Mucosa of stomach (tissue), 1 donor: ENCODE measurements at regions not wholly inside any gene's neighbourhood (a gene's known extent, or its start where the extent isn't known, plus 50 kb on each side); places are given as distances from the start of the nearest gene placed in this dataset.

Source experiments
- H3K27me3 ChIP-seq: one replicate; pipeline ENCODE4 v1.7.0; 2013; ENCODE audit warnings: mild to moderate bottlenecking, low read length; ENCODE audit not compliant: control insufficient read depth, insufficient read depth
- H3K36me3 ChIP-seq: one replicate; pipeline ENCODE4 v1.7.0; 2013; ENCODE audit warnings: low read length; ENCODE audit not compliant: control insufficient read depth, insufficient read depth
- H3K4me1 ChIP-seq: one replicate; pipeline ENCODE4 v1.7.0; 2013; ENCODE audit warnings: mild to moderate bottlenecking, low read length; ENCODE audit not compliant: control insufficient read depth, insufficient read depth
- H3K4me3 ChIP-seq: one replicate; pipeline ENCODE4 v1.7.0; 2013; ENCODE audit warnings: low read length
- H3K9ac ChIP-seq: one replicate; pipeline ENCODE4 v1.7.0; 2013; ENCODE audit warnings: mild to moderate bottlenecking, low read length, moderate library complexity
- H3K9me3 ChIP-seq: one replicate; pipeline ENCODE4 v1.7.0; 2013; ENCODE audit warnings: mild to moderate bottlenecking, low read length, moderate library complexity; ENCODE audit not compliant: control insufficient read depth
- donor health status: Pancreatic carcinoma.

DNA sequence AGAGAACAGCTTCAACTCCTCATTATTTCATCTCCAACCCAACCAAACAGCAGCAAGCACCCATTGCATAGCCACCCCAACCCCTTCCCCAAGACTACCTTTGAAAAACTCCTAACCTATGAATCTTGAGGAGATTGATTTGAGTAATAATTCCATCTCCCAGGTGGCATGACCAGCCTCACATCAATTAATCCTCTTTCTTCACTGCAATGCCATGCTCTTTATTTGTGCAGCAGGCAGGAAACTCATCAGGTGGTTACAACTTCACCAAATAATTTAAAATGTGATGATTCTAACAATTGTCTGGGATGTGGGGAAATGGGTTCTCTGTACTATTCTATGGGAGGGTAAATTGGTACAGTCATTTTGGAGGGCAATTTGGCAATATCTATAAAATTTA, 68.1 kb upstream of the POMGNT2 start:
- Histone ChIP-seq H3K9me3 (peaks cover 3% of the 10 kb centered on the region), H3K9ac (no peak overlapping the region), H3K36me3 (no peaks in the 10 kb centered on the region), H3K4me1 (peaks cover 23% of the 10 kb centered on the region), H3K4me3 (no peak overlapping the region), H3K27me3 (no peaks in the 10 kb centered on the region)

DNA sequence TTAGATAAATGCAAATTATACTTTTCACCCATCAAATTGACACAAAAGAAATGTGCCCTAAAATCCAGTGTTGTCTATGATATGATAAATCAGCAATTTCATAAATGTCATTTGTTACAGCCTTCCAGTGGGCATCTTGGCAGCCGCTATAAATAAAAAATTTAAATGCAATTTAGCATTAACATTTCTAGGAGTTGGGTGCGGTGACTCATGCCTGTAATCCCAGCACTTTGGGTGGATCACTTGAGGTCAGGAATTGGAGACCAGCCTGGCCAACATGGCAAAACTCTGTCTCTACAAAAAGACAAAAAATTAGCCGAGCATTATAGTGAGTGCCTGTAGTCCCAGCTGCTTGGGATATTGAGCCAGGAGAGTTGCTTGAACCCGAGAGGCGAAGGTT, 65.9 kb upstream of the POMGNT2 start:
- H3K9me3 ChIP-seq = peaks cover 3% of the 10 kb centered on the region
- no peak overlapping the region for H3K9ac ChIP-seq
- H3K27me3 ChIP-seq = no peaks in the 10 kb centered on the region
- H3K4me1 ChIP-seq = peaks cover 4% of the 10 kb centered on the region
- H3K4me3 ChIP-seq = no peak overlapping the region
- H3K36me3 ChIP-seq = no peaks in the 10 kb centered on the region

DNA sequence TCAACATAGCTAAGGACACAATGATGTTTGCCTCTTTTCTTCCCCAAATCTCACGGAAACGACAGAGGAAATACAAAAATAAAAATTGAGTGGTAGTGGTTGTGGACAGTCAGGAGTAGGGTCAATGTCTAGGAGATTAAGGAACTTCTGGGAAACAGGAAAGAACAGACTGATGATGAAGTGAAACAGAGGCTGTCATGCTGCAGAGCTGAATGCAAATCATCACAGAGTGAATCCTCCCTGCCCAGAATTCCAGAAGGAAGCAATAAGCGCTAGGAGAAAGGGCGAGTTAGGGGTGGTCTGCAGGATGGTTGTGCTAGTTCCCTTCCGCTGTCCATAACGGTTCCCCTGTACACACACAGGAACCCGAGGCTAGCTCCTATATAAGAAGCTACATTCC, 64.7 kb upstream of the POMGNT2 start:
- H3K9ac ChIP-seq = no peak overlapping the region
- H3K4me3 ChIP-seq = no peak overlapping the region
- H3K9me3 ChIP-seq = peaks cover 3% of the 10 kb centered on the region
- H3K27me3 ChIP-seq = no peaks in the 10 kb centered on the region
- H3K36me3 ChIP-seq = no peaks in the 10 kb centered on the region
- no peaks in the 10 kb centered on the region for H3K4me1 ChIP-seq

DNA sequence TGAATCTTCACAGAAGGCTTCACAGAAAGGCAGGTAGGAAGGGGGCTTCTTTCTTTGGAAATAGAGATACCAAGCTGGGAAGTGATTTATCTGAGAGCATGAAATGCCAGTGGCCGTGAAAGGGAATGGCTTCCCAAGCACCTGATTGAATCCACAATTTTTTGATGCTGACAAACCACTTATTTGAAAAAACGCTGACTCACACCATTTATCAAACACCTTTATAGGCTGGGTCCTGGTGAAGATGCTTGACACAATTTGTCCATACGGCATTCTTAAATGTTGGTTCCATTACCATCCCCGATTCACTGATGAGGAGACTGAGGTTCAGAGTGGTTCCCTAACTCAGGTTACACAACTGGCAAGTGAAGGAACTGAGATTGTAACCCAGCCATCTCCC, 64.1 kb upstream of the POMGNT2 start:
- H3K27me3 ChIP-seq = no peaks in the 10 kb centered on the region
- H3K36me3 ChIP-seq = no peaks in the 10 kb centered on the region
- no peaks in the 10 kb centered on the region for H3K4me1 ChIP-seq
- no peak overlapping the region for H3K4me3 ChIP-seq
- H3K9me3 ChIP-seq = peaks cover 3% of the 10 kb centered on the region
- no peak overlapping the region for H3K9ac ChIP-seq

DNA sequence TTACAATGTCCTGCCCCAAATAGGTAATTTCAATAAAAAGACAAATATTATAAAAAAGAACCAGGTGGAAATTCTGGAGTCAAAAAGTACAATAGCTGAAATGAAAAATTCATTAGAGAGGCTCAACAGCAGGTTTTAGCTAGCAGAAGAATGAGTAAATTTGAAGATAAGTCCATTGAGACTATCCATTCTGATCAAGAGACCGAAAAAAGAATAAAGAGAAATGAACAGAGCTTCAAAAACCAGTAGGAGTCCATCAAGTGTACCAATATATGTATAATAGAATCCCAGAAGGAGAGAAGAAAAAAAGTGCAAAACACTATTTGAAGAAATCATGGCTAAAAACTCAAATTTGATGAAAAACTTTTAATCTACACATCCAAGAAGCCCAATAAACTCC, 60.5 kb upstream of the POMGNT2 start:
- Histone ChIP-seq H3K36me3 (no peaks in the 10 kb centered on the region), H3K9ac (no peak overlapping the region), H3K4me3 (no peak overlapping the region)

DNA sequence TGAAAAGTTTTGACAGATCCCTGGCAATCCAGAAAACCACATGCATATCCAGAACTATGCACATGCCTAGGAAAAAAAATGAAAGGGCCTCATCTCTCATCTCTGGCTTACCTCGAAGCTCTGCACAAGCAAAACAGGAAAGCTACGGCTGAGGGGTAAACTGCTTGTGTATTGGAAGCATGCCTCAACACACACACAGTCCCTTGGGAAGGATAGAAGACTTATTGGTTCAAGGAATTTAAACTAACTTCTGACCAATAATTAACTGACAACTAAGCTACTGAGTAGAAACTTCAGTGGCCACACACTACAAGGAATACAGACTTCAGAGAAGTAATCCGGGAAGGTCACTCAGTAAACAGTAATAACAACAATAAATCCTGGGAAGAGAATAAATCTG, 59.9 kb upstream of the POMGNT2 start:
- H3K4me3 ChIP-seq = no peak overlapping the region
- H3K27me3 ChIP-seq = no peaks in the 10 kb centered on the region
- peaks cover 12% of the 10 kb centered on the region for H3K4me1 ChIP-seq
- no peak overlapping the region for H3K9ac ChIP-seq
- H3K36me3 ChIP-seq = no peaks in the 10 kb centered on the region
- H3K9me3 ChIP-seq = no peaks in the 10 kb centered on the region

More for the DNA sequence above, 60.5 kb upstream of the POMGNT2 start:
- Histone ChIP-seq H3K4me1 (peaks cover 12% of the 10 kb centered on the region), H3K27me3 (no peaks in the 10 kb centered on the region), H3K9me3 (no peaks in the 10 kb centered on the region)

DNA sequence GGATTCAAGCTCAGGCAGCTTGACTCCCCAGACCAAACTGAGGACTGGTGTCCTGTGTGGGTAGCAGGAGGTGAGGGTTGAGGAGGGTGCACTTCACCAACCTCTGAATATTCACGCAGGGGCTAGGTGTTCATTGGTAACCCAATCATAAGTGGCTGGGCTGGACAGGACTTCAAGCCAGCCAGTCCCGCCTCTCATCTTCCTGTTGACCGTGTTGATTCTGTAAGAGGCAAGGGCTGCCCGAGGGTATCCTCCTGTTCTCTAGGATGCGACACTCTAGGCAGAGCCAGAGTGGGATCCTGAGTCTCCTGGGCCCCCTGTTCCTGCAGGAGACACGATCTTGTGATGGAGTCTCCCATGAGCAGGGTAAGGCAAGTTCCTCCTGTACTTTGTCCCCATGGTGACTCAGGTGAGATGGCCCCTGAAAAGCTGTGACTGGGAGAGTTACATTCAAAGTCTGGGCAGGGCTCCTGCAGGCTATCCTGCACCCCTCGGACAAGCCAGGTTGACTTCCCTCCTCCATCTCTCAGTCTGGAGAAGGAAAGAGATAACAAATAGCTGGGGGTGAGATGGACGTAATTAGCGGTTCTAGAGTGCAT, 58.1 kb upstream of the POMGNT2 start:
- Histone ChIP-seq H3K9me3 (no peaks in the 10 kb centered on the region), H3K4me3 (no peak overlapping the region)

DNA sequence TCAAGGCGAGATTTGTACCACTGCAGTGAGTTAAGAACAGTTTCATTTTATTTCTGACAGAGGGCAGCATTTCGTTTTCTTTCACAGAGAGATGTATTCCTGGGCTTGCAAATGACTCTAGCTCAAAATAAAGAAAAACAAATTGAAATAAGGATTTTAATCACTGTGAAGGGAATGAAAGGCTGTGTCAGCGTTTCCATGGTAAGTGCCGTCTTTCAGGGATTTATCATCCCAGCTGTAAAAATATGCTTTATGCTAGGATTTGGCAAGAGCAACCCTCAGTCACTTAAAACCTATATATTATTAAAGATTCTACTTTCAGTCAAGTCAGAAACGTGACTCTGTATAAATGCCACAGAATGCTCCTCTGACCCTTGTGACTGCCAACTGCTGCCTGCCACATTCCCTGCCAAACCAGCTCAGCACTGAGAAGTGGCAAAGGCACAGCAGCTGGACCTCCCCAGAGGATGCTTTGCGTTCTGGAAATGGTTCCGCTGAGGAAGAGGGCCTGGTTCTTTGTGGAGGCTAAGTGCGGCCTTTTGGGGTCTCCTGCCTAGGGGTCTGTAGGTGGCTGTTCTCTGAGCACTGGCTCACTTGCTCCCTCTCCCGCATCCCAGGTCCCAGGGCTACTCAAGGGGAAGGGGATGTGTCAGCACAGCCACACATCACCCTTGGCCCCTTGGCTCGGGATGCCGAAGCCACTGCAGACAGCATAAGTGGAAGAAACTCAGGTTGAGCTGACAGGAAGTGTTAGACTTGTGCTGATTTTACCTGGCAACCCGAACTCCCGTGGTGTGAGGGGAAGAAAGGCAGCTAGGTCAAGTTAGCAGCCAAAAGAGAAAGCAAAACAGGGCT, 56.6 kb upstream of the POMGNT2 start:
- no peak overlapping the region for H3K4me3 ChIP-seq
- no peaks in the 10 kb centered on the region for H3K9me3 ChIP-seq
- H3K36me3 ChIP-seq = no peaks in the 10 kb centered on the region
- no peaks in the 10 kb centered on the region for H3K27me3 ChIP-seq
- H3K9ac ChIP-seq = no peak overlapping the region
- H3K4me1 ChIP-seq = peaks cover 12% of the 10 kb centered on the region

More for the DNA sequence above, 58.1 kb upstream of the POMGNT2 start:
- H3K27me3 ChIP-seq = no peaks in the 10 kb centered on the region
- H3K4me1 ChIP-seq = peaks cover 12% of the 10 kb centered on the region
- H3K9ac ChIP-seq = no peak overlapping the region
- H3K36me3 ChIP-seq = no peaks in the 10 kb centered on the region

DNA sequence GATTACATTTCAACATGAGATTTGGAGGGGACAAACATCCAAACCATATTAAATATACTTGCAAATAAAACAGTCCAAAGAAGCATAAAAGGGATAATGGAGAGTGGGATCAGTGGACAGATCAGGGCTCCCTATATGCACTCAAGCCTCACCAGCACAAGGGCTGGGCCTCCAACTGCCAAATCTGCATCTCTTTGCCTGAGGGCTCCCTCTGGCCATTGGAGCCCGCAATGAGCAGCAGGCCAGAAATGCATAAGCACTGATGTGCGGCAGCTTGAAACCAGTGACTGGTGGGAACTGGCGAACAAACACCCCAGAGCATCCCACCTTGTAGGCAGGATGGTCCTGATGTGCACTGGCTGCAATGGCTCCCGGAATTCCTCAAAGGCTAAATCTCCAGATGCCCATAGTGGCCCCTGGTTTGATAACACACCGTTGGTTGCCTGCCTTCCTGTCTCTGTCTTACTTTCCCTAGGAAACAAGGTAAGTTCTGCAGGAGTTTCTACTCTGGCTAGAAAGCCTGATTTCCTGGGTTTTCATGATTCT, 55.9 kb upstream of the POMGNT2 start:
- H3K4me3 ChIP-seq = no peak overlapping the region
- H3K9me3 ChIP-seq = no peaks in the 10 kb centered on the region
- no peaks in the 10 kb centered on the region for H3K27me3 ChIP-seq
- no peak overlapping the region for H3K9ac ChIP-seq
- no peaks in the 10 kb centered on the region for H3K36me3 ChIP-seq
- H3K4me1 ChIP-seq = peaks cover 12% of the 10 kb centered on the region

DNA sequence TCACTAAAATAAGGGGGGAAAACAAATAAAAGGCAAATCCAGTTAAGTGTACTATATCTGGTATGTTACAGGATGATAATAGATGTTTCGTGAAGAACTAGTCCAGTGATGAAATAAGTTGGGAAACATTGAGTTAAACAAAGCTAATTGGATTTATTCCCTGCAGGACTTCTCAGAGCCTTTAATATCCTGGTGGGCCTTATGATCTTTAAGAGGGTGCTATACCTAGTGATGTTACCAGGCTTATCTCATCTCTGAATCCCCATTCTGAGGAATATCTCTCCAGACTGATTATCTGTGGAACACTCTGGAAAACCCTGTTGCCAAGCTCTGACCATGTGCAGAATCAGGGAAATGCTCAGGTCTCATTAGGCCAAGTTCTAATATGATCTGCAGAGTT, 54.8 kb upstream of the POMGNT2 start:
- Histone ChIP-seq H3K9ac (no peak overlapping the region), H3K4me1 (peaks cover 12% of the 10 kb centered on the region), H3K27me3 (no peaks in the 10 kb centered on the region), H3K9me3 (no peaks in the 10 kb centered on the region), H3K36me3 (no peaks in the 10 kb centered on the region), H3K4me3 (no peak overlapping the region)

DNA sequence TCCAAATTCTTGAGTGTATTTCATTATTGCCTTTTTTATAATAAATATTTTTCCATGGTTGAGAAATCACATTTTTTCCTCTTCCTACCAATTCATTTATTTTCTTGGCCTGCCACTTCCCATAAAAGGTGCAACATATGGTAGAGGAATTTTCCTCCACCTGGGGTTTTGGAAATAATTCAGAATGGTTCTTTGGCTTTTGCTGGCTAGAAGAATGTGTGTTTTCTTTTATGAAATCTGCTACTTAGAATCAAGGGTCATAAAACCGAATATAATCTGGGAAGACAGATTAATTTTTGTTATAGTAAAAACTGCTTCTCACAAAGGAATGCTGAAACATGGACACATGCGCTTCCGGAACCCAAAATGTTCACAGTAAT, 54.0 kb upstream of the POMGNT2 start:
- peaks cover 12% of the 10 kb centered on the region for H3K4me1 ChIP-seq
- H3K36me3 ChIP-seq = no peaks in the 10 kb centered on the region
- no peaks in the 10 kb centered on the region for H3K9me3 ChIP-seq
- no peaks in the 10 kb centered on the region for H3K27me3 ChIP-seq
- no peak overlapping the region for H3K4me3 ChIP-seq
- H3K9ac ChIP-seq = no peak overlapping the region

DNA sequence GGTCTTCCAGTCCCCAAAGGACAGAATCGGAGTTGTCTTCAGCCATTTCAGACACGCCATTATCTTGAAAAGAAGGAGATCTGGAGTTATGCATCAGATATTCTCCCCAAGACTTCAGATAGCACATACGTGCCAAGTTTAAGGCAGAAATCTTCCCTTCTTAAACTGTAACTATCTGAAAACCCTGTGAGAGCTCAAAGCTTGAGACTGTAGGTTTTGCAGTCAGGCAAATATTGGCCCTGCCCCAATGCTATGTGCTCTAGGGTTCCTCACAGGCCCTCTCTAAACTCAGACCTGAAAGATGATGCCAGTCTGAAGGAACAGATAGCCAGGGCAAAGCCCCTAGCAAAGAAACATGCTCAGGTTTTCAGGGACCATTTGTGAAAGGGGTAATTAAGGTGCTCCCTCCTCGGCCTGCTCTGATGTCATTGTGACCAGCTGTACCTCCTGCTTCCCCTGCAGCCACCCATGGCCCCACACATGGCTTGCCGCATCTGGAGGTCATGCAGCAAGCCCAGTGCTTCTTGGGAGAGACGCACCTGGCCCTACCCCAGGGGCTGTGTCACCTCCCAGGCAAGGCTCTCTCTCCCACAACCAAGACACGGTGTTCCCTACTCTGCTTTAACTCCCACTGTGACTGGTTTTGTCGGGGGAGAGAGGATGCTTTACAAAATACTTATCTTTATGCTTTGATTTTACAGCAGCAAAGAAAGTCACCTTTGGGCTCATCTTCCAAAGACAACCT, 53.4 kb upstream of the POMGNT2 start:
- H3K4me3 ChIP-seq = no peak overlapping the region
- no peak overlapping the region for H3K9ac ChIP-seq
- peaks cover 12% of the 10 kb centered on the region for H3K4me1 ChIP-seq
- H3K27me3 ChIP-seq = no peaks in the 10 kb centered on the region
- H3K9me3 ChIP-seq = no peaks in the 10 kb centered on the region
- no peaks in the 10 kb centered on the region for H3K36me3 ChIP-seq
